ENCODE measurements at regions not wholly inside any gene's neighbourhood (a gene's known extent, or its start where the extent isn't known, plus 50 kb on each side); places are given as distances from the start of the nearest gene placed in this dataset.

DNA sequence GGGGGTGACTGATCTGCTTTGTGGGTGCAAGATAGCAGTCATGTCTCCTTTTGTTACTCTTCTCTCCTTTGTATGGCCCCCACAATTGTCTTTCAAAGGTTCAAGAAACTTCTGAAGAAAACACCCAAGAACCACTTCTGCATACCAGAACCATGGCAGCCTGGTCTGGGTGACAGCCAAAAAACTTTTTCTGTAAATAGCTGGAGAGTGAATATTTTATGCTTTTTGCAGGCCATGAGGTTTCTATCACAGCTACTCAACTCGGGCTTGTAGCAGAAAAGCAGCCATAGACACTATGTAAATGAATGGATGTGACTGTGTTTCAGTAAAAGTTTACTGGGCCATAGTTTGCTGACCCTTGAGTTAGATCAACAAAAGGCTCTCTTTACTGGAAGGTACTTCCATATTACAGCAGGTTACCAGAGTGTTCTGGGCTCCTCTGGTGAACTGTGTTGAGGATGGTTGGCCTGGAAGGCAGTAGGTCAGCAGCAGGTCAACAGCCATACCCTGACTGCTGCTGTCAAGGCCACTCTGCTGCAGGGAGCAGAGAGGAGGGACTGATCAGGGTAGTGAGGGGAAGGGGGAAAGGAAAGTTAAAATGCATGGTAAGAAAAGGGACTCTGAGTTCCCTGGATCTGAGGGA lies 116.4 kb downstream of the GDAP2 start:
- TF ChIP-seq, protein P1, sequence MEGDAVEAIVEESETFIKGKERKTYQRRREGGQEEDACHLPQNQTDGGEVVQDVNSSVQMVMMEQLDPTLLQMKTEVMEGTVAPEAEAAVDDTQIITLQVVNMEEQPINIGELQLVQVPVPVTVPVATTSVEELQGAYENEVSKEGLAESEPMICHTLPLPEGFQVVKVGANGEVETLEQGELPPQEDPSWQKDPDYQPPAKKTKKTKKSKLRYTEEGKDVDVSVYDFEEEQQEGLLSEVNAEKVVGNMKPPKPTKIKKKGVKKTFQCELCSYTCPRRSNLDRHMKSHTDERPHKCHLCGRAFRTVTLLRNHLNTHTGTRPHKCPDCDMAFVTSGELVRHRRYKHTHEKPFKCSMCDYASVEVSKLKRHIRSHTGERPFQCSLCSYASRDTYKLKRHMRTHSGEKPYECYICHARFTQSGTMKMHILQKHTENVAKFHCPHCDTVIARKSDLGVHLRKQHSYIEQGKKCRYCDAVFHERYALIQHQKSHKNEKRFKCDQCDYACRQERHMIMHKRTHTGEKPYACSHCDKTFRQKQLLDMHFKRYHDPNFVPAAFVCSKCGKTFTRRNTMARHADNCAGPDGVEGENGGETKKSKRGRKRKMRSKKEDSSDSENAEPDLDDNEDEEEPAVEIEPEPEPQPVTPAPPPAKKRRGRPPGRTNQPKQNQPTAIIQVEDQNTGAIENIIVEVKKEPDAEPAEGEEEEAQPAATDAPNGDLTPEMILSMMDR (conservative IDR thresholded peaks at IDR 0.05): no peak
- TF ChIP-seq ZFX (IDR thresholded peaks at IDR 0.05): no peak
